ENCODE measurements at regions not wholly inside any gene's neighbourhood (a gene's known extent, or its start where the extent isn't known, plus 50 kb on each side); places are given as distances from the start of the nearest gene placed in this dataset.

- H3K9me3 ChIP-seq (ENCODE audit: control insufficient read depth, low read length), result no peaks in the 10 kb centered on the region
- H3K27ac Mint-ChIP-seq, result no peak overlapping the region
- H3K27me3 Mint-ChIP-seq (ENCODE audit: insufficient read depth), result peaks cover 34% of the 10 kb centered on the region
- no peaks in the 10 kb centered on the region for H3K36me3 ChIP-seq (ENCODE audit: control insufficient read depth, insufficient read depth, low read length)
- no peak overlapping the region for H3K27ac ChIP-seq (ENCODE audit: low read depth, low read length)
- H3K9ac ChIP-seq (ENCODE audit: extremely low read depth, low read length, poor library complexity, severe bottlenecking), result no peak overlapping the region
- H3K4me1 Mint-ChIP-seq, result peaks cover 2% of the 10 kb centered on the region
- no peaks in the 10 kb centered on the region for H3K36me3 Mint-ChIP-seq (ENCODE audit: low read depth)
- H3K27me3 ChIP-seq (ENCODE audit: control insufficient read depth, insufficient read depth, low read length, poor library complexity, severe bottlenecking), result peaks cover 13% of the 10 kb centered on the region
- no peak overlapping the region for H3K4me3 ChIP-seq (ENCODE audit: low read length)
- H3K4me1 ChIP-seq (ENCODE audit: control insufficient read depth, insufficient read depth, low read length), result no peaks in the 10 kb centered on the region
- no peak for DNase-seq
- H3K4me3 Mint-ChIP-seq, result no peak overlapping the region
- TF ChIP-seq, protein P1, sequence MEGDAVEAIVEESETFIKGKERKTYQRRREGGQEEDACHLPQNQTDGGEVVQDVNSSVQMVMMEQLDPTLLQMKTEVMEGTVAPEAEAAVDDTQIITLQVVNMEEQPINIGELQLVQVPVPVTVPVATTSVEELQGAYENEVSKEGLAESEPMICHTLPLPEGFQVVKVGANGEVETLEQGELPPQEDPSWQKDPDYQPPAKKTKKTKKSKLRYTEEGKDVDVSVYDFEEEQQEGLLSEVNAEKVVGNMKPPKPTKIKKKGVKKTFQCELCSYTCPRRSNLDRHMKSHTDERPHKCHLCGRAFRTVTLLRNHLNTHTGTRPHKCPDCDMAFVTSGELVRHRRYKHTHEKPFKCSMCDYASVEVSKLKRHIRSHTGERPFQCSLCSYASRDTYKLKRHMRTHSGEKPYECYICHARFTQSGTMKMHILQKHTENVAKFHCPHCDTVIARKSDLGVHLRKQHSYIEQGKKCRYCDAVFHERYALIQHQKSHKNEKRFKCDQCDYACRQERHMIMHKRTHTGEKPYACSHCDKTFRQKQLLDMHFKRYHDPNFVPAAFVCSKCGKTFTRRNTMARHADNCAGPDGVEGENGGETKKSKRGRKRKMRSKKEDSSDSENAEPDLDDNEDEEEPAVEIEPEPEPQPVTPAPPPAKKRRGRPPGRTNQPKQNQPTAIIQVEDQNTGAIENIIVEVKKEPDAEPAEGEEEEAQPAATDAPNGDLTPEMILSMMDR (conservative IDR thresholded peaks at IDR 0.05), result no peak
- WGBS, 2 experiments (ENCODE audit: insufficient coverage in 1 of 2, insufficient read length in 1 of 2), result 64 to 84% methylated on average over 2 to 3 of the region's 3 CpGs
- no peaks in the 10 kb centered on the region for H3K9me3 Mint-ChIP-seq
Observed at GRCh38 chr6:2447931-2448330, 202.5 kb upstream of the GMDS start.

DNA sequence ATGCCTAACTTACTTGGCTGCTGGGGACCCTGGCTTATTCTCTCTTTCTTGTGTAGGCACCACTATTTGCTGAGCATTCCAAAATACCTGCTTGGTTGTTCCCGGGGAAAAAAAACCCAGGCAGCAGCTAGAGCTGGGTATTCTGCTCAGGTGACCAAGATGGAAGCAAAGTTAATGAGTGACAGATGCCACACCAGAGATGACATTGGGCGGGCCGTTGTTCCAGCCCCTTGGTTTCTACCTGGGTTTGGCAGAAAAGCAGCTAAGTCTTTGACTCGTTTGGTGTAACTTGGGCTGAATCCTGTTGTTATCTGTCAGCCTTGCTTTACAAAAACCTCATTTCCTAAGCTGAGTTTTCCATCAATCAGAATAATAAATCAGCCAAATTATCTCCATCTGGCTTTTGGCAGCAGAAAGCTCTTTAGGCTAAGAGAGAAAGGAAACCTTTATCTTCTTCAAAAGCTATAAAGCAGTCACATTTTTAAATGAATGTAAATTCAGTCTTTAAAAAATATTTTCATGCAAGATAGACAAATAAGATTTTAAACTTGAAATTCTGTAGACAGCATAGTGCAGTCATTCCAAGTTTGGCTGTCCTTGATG, 202.0 kb upstream of the GMDS start:
- Mint-ChIP-seq H3K36me3 (ENCODE audit: low read depth) (no peaks in the 10 kb centered on the region), H3K4me3 (no peak overlapping the region), H3K27ac (no peak overlapping the region), H3K27me3 (ENCODE audit: insufficient read depth) (peaks cover 33% of the 10 kb centered on the region), H3K9me3 (no peaks in the 10 kb centered on the region), H3K4me1 (peaks cover 2% of the 10 kb centered on the region)
- Histone ChIP-seq H3K9ac (ENCODE audit: extremely low read depth, low read length, poor library complexity, severe bottlenecking) (no peak overlapping the region), H3K36me3 (ENCODE audit: control insufficient read depth, insufficient read depth, low read length) (no peaks in the 10 kb centered on the region), H3K9me3 (ENCODE audit: control insufficient read depth, low read length) (no peaks in the 10 kb centered on the region), H3K4me1 (ENCODE audit: control insufficient read depth, insufficient read depth, low read length) (no peaks in the 10 kb centered on the region), H3K27me3 (ENCODE audit: control insufficient read depth, insufficient read depth, low read length, poor library complexity, severe bottlenecking) (peaks cover 13% of the 10 kb centered on the region), H3K27ac (ENCODE audit: low read depth, low read length) (no peak overlapping the region), H3K4me3 (ENCODE audit: low read length) (no peak overlapping the region)
- 94 to 100% methylated on average over 4 of the region's 4 CpGs for WGBS, 2 experiments (ENCODE audit: insufficient coverage in 1 of 2, insufficient read length in 1 of 2)
- TF ChIP-seq, protein P1 (conservative IDR thresholded peaks at IDR 0.05), result no peak
- no peak for DNase-seq

DNA sequence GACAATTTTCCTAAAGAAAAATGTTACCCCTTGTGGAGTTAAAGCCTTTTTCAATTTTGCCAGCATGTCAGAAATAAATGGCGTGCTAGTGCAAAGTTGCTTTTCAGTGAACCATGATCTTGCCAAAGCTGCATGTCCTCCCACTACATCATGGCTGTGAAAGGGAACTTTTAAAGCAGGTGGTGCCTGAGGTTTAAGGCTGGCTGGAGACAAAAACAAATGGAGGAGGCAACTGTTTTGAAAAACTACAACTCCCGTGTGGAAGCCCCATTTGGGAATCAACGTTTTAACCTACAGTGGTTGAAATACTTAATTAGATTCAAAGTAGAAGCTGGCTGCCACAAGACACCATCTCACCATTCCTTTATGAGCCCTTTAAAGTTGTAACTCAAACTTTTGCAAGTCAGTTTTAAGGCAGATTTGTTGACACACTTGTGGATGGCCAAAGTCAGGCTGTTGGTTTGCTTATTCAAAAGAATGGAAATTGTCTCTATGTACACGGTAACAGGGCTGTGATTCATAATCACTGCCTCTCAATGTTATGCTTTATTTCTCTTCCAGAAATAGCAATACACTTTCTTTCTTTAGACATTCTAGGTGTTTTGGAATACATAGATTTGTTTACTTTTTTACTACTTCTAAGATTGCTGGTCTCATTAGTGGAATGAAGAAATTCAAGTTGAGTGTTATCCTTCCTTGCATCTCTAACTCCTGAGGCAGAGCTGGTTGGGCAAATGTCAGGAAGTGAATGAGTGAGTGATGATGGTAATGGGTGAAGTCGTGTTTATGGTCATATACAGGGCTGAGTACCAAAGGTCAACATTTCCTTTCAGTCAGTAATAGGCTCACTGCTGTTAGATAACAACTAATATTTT, 196.4 kb upstream of the GMDS start:
- Mint-ChIP-seq H3K9me3 (no peaks in the 10 kb centered on the region), H3K27me3 (ENCODE audit: insufficient read depth) (no peaks in the 10 kb centered on the region), H3K36me3 (ENCODE audit: low read depth) (no peaks in the 10 kb centered on the region), H3K4me1 (no peaks in the 10 kb centered on the region), H3K4me3 (no peak overlapping the region), H3K27ac (no peak overlapping the region)
- H3K27ac ChIP-seq (ENCODE audit: low read depth, low read length), result no peak overlapping the region
- H3K36me3 ChIP-seq (ENCODE audit: control insufficient read depth, insufficient read depth, low read length), result no peaks in the 10 kb centered on the region
- DNase-seq, result no peak
- H3K9ac ChIP-seq (ENCODE audit: extremely low read depth, low read length, poor library complexity, severe bottlenecking), result no peak overlapping the region
- TF ChIP-seq, protein P1 (conservative IDR thresholded peaks at IDR 0.05), result no peak
- no peaks in the 10 kb centered on the region for H3K9me3 ChIP-seq (ENCODE audit: control insufficient read depth, low read length)
- H3K4me3 ChIP-seq (ENCODE audit: low read length), result no peak overlapping the region
- no peaks in the 10 kb centered on the region for H3K4me1 ChIP-seq (ENCODE audit: control insufficient read depth, insufficient read depth, low read length)
- H3K27me3 ChIP-seq (ENCODE audit: control insufficient read depth, insufficient read depth, low read length, poor library complexity, severe bottlenecking), result no peaks in the 10 kb centered on the region
- 86 to 93% methylated on average over 4 to 5 of the region's 5 CpGs for WGBS, 2 experiments (ENCODE audit: insufficient coverage in 1 of 2, insufficient read length in 1 of 2)

Data from endodermal cell (in vitro differentiated cells).